GM19372 (cell line): ENCODE measurements at regions not wholly inside any gene's neighbourhood (a gene's known extent, or its start where the extent isn't known, plus 50 kb on each side); places are given as distances from the start of the nearest gene placed in this dataset.

Source experiments
- ATAC-seq: cut with Tn5 transposase; IDR thresholded peaks from one replicate; pipeline ENCODE4 v1.9.1; 2021; ENCODE audit warnings: mild to moderate bottlenecking, low read depth, moderate library complexity; ENCODE audit not compliant: unreplicated experiment

- ATAC-seq = no peak
These were observed 210.6 kb downstream of the QDPR start for GRCh38 chr4:17301266-17301665.

- ATAC-seq = no peak
These were observed 214.7 kb downstream of the QDPR start for GRCh38 chr4:17296921-17297890.

- no peak for ATAC-seq
These were observed 218.0 kb downstream of the QDPR start for GRCh38 chr4:17293901-17294300.

- no peak for ATAC-seq
These were observed 223.7 kb downstream of the QDPR start for GRCh38 chr4:17288151-17288550.

GRCh38 chr4:17286752-17287460 lies 225.0 kb downstream of the QDPR start:
- no peak for ATAC-seq

- no peak for ATAC-seq
These were observed 226.1 kb downstream of the QDPR start for GRCh38 chr4:17285747-17286146.

- no peak for ATAC-seq
These were observed 227.3 kb downstream of the QDPR start for GRCh38 chr4:17284323-17285175.

- no peak for ATAC-seq
These were observed 228.1 kb downstream of the QDPR start for GRCh38 chr4:17283832-17284231.

- ATAC-seq = no peak
These were observed 228.6 kb downstream of the QDPR start for GRCh38 chr4:17283251-17283650.

- no peak for ATAC-seq
These were observed 231.4 kb downstream of the QDPR start for GRCh38 chr4:17280261-17281018.

- ATAC-seq = no peak
These were observed 235.1 kb downstream of the QDPR start for GRCh38 chr4:17276776-17277175.

GRCh38 chr4:17275836-17276235 lies 236.1 kb downstream of the QDPR start:
- ATAC-seq = no peak

GRCh38 chr4:17273047-17273446 lies 238.8 kb downstream of the QDPR start:
- no peak for ATAC-seq

GRCh38 chr4:17272154-17272553 lies 239.7 kb downstream of the QDPR start:
- ATAC-seq = no peak

- no peak for ATAC-seq
These were observed 246.2 kb downstream of the QDPR start for GRCh38 chr4:17265653-17266052.

GRCh38 chr4:17265139-17265538 lies 246.8 kb downstream of the QDPR start:
- no peak for ATAC-seq

GRCh38 chr4:17260166-17260907 lies 251.6 kb downstream of the QDPR start:
- ATAC-seq = no peak

GRCh38 chr4:17258106-17258505 lies 253.8 kb downstream of the QDPR start:
- no peak for ATAC-seq

- ATAC-seq = no peak
These were observed 259.8 kb downstream of the QDPR start for GRCh38 chr4:17252131-17252530.
